GM10248 (cell line): ENCODE measurements at regions not wholly inside any gene's neighbourhood (a gene's known extent, or its start where the extent isn't known, plus 50 kb on each side); places are given as distances from the start of the nearest gene placed in this dataset.

ENCODE experiments used
- CTCF ChIA-PET: fragments of 300-600 bp; sonication (Branson Sonifier 250); formaldehyde crosslinking; extraction: SDS; loops from one replicate; lab custom pipeline; 2021; ENCODE audit warnings: antibody characterized with exemption; lab: Yijun Ruan, JAX
- POLR2A ChIA-PET: fragments of 350-650 bp; sonication (Branson Sonifier 250); formaldehyde crosslinking; extraction: SDS; loops from one replicate; lab custom pipeline; 2020; ENCODE audit warnings: antibody characterized with exemption; lab: Yijun Ruan, JAX
- DNase-seq: peaks from one replicate; pipeline ENCODE4 v3.0.0; 2012; ENCODE audit errors: extremely low spot score
- TF ChIP-seq, protein P1 (sequence below): IDR thresholded peaks from 2 replicates; pipeline ENCODE4 v1.5.1; 2012; ENCODE audit warnings: mild to moderate bottlenecking, low read depth; ENCODE audit errors: extremely low read depth, missing control alignments, control extremely low read depth

DNA sequence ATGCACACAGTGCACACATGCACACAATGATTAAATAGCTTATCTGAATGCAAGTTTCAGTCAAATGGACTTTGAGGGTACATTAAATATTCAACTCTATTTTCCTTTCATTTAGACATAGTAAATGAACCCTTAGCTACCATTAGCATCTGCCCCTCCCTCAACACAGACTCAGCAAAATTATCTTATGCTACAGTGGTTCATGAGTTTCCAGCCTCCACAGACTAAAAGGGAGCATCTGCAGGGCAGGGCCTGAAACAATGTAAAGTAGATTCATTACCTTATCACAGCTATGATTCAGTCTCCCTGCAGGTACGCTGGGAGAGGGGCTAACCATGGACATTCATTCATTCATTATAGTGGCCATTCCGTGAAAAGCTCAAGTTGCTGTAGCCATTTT, 329.1 kb downstream of the VGLL3 start:
- ChIA-PET CTCF (no interaction called here), POLR2A (no interaction called here)
- TF ChIP-seq, protein P1, sequence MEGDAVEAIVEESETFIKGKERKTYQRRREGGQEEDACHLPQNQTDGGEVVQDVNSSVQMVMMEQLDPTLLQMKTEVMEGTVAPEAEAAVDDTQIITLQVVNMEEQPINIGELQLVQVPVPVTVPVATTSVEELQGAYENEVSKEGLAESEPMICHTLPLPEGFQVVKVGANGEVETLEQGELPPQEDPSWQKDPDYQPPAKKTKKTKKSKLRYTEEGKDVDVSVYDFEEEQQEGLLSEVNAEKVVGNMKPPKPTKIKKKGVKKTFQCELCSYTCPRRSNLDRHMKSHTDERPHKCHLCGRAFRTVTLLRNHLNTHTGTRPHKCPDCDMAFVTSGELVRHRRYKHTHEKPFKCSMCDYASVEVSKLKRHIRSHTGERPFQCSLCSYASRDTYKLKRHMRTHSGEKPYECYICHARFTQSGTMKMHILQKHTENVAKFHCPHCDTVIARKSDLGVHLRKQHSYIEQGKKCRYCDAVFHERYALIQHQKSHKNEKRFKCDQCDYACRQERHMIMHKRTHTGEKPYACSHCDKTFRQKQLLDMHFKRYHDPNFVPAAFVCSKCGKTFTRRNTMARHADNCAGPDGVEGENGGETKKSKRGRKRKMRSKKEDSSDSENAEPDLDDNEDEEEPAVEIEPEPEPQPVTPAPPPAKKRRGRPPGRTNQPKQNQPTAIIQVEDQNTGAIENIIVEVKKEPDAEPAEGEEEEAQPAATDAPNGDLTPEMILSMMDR: no peak
- no peak for DNase-seq

DNA sequence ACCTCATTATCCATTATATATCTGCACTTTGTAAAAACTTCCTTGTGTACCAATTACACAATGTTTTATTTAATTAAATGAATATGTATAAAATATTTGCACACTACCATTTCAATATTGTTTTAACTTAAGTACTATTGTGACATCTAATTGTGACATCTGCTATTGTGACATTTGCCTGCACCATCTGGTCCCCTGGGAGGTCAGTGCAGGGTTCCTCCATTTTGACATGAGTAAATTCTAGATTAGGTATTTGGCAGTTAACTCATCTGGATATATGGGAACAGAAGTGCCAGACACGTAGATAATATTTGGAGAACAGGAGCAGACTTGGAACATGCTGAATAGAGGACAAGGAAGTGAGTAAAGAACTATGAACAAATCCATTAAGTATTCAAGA, 332.1 kb downstream of the VGLL3 start:
- TF ChIP-seq, protein P1: no peak
- no peak for DNase-seq
- ChIA-PET CTCF (no interaction called here), POLR2A (no interaction called here)

DNA sequence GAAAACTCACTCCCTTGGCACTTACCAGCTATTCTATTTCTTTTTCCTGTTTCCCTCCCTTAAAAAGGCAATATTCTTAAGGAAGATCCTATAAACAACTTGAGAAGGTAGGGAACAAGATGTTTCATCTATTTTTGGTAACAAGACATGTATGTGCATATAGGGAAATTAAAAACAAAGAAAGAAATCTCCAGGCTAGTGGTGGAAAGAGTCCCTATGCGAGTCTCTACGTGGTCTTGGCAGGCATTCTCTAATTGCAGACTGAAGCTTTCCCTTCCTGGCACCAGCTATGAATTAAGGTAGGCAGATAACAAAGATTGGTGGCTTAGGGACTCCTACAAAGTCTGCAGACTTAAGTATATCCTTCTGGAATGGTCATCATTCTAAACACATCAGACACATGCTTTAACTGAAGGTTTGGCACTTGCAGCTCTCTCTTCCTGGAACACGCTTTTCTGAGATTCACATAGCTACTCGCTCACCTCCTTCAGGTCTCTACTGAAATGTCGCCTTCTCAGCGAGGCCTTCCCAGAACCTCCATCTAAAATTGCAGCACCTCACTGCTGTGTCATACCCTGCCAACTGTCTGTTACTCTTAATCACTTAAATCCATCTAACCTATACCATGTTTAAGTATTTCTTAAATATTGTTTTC, 336.0 kb downstream of the VGLL3 start:
- TF ChIP-seq, protein P1: no peak
- POLR2A ChIA-PET: no interaction called here
- DNase-seq: no peak
- CTCF ChIA-PET: interaction anchor here (1.5 to 1.8 kb wide), 3 partner anchors 10 to 32 kb away, joined by 3 to 11 read pairs (median 5); no protein-coding TSS in a partner anchor

DNA sequence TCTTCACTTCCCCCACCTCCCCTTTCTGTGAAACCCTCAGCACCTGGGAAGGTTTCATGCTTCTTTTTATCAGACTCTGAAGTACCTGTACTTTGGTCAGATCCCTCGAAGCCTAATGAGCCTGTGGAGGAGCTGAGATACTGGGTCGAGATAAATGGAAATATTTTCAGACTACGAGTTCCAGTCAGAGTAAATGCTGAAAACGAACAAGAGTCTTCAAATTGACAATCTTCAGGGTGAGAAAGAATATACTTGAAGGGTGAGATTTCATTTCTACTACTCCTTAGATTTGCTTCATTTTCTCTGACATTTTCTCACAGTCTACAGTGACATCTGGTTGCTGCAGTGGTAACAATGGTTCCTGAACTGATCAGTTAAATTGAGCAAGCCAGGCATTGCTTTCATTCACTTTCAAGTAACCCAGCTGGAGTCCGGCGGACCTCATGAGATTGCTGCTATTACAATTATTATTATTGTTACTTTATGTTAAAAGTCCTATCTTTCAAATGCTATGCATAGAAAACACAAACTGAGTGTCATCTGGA, 337.2 kb downstream of the VGLL3 start:
- TF ChIP-seq, protein P1: no peak
- POLR2A ChIA-PET: no interaction called here
- no peak for DNase-seq
- CTCF ChIA-PET: interaction anchor here (1.8 kb wide), 1 partner anchor 11 kb away, joined by 11 read pairs; no protein-coding TSS in a partner anchor

DNA sequence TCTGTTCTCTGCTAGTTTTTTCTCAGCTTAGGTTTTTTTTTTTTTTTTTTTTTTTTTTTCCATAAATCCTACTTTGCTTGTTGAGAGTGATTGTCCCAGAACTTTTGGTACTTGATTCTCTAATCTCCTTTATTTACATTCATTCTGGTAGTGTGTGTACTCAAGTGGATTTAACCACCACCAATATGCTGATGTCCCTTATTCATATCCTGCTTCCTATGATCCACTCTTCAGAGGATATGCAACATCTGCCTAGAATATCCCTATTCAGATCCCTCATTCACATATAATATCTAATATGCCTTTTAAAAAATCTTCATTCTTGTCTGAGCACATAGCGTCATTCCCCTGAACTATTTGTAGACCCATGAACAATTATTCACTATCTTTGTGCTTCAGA, 342.9 kb downstream of the VGLL3 start:
- ChIA-PET CTCF (no interaction called here), POLR2A (no interaction called here)
- TF ChIP-seq, protein P1: no peak
- DNase-seq: no peak

DNA sequence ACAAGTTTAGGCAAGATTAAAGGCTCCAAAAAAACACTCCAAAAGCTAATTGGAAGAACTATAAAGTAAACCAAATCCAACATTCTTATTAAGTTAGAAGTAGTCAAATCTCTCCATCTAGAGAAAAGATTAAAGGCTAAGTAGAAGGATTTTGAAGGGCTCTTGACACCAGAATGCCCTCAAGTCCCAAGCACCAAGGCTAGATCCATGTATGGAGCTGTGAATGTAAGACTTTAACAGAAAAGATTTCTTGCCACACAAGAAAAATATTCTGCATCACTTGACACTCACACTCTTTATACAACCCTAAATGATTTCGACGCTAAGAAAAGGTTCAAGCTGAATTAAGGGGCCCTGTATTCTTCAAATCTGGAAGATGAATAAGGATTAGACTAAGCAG, 345.2 kb downstream of the VGLL3 start:
- POLR2A ChIA-PET: no interaction called here
- TF ChIP-seq, protein P1: no peak
- CTCF ChIA-PET: no interaction called here
- DNase-seq: no peak

DNA sequence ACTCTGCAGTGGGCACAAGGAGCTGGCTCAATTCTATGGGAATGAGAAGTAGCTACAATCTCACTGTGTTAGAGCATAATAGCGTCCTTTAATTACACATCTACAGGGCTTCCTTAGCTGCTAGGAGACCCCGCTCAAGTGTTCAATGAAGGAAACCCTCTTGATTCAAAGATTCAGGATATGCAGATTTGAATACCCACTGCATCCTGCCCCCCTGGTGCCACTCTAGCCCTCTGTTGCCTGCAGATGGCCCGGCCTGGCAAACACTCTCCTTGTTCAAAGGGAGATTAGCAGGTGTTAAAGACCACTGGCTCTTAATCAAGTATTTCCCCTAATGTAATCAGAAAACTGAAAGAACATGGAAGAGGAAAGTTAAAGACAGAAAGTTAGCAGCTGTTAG, 356.6 kb downstream of the VGLL3 start:
- TF ChIP-seq, protein P1: no peak
- ChIA-PET POLR2A (no interaction called here), CTCF (no interaction called here)
- DNase-seq: no peak
